Renal cortex interstitium (tissue), 11 donors: ENCODE measurements at regions not wholly inside any gene's neighbourhood (a gene's known extent, or its start where the extent isn't known, plus 50 kb on each side); places are given as distances from the start of the nearest gene placed in this dataset.

ENCODE experiments used
- DNase-seq, 11 donors: peaks; one replicate each; pipeline ENCODE4 v3.0.0-alpha.2; 2013; ENCODE audit warnings: low read depth in 9 of 11, low spot score in 4 of 11; ENCODE audit errors: extremely low read depth in 1 of 11

- DNase-seq: no peak
These were observed 70.7 kb upstream of the UBE2E1 start for GRCh38 chr3:23735062-23735461.

- DNase-seq: peak in 2 of 11 donors; percentile 52 to 54
These were observed 70.0 kb upstream of the UBE2E1 start for GRCh38 chr3:23735535-23736326.

- no peak for DNase-seq
These were observed 66.8 kb upstream of the UBE2E1 start for GRCh38 chr3:23738944-23739343.

DNA sequence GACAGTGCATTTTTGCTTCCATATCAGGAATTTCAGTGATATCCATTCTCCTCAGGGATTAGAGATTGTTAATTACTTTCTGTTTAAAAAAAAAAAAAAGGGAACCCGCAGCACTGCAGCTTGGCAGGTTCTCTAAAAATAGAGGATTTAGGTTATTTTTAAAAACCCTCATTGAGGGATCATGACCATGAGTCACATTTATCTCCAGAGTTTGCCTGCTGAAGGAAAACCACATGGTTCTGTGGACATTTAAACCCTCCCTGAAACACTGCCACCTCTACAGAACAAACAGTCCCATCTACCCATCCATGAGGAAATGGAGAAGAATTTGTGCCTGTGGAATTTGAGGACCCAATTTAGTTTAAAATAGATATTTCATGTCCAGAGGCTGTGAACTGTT is 66.2 kb upstream of the UBE2E1 start:
- no peak for DNase-seq

GRCh38 chr3:23740517-23740965 is 65.2 kb upstream of the UBE2E1 start:
- no peak for DNase-seq

GRCh38 chr3:23741036-23741706 is 64.6 kb upstream of the UBE2E1 start:
- DNase-seq: no peak

DNA sequence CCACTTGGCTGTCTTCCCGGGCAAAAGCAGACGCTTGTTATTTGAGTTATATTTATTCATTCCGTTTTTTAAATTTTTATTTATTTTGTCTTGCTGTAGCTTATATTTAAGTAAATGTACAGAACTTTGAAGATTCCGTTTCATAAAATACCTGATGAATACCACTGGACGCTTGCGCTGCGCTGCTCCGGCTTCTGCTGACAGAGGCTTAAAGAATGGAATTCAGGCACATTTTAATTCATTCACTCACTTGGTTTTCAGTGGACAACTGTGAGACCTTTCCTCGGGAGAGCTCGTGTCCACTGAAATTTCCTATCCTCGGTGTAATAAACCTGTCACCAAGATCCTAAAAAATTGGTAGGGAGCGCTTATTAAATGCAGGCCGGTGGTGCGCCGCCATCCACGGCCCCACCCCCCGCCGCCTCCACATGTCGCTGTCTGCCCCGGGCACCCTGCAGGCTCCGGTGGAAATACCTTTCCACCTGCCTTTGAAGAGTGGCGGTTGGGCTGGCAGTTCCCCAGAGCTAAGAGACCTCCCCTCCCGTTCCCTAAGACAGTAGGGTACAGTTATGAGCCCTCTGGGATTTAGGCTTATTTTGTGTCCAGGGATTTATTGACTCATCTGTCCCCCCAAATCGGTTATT is 62.5 kb upstream of the UBE2E1 start:
- no peak for DNase-seq

DNA sequence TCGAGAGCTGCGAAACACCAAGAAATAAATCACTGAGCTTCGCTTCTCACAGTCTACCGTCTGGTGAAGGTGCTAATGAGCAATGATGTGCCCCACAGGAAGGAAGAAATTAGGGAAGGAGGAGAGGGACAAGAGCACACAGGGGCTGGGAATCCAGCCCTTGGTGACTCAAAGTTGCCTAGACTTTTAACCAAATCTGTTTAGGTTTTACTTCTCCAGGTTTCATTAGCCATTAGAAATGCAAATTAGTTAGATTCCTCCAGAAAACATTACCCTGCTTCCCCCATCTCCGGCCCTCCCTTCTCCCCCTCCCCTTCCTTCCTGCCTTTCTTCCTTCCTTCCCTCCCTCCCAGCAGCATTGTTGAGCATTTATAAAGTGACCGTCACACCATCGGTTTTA is 59.3 kb upstream of the UBE2E1 start:
- no peak for DNase-seq

DNA sequence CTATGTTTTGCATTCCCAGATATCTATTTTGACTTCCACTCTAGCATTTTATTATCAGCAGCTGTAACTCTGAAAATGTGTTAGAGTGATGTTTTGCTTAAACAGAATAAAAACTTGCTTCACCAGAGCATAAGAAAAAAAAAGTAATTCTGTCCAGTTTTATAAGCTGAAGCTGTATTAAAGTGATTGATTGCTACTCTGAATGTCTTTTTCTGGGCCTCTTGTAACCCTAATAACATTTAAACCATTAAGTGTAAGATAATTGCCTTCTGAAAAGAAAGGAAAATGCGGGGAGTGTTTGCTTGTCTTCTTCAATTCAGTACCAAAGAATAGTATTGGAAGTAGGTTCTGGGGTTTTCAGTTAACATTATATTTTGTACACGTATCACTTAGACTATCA is 57.9 kb upstream of the UBE2E1 start:
- no peak for DNase-seq

DNA sequence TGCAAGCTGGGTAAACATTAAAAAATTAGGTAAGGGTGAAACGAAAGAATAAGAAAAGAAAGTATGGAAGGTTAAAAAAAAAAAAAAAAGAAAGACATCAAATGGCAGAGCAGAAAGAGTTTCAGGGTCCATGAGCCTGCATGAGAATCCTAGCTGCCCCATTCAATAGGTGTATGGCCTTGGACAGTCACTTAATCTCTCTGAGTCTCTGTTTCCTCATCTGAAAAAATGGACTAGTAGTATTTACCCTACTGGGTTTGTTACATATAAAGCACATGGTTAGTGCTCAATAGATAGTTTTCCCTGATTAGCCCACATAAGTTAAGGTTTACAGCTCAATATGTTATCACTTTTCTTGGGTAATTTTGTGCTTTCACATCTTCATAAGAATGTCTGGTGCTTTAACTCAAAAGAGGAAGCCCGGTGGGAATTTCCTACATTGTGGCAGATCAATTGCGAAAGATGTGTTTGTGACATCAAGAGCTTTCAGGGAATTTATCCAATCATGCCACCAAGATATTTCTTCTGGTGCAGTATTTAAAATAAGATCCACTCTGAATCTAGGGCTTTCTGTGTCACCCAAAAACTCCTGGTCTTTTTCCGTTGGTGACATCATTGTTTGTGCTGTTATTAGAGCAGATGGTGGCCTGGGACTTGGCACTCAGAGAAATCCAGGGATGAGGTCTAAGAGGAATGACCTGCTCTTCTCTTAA is 57.2 kb upstream of the UBE2E1 start:
- DNase-seq: no peak

- no peak for DNase-seq
These were observed 56.1 kb upstream of the UBE2E1 start for GRCh38 chr3:23749609-23750008.

DNA sequence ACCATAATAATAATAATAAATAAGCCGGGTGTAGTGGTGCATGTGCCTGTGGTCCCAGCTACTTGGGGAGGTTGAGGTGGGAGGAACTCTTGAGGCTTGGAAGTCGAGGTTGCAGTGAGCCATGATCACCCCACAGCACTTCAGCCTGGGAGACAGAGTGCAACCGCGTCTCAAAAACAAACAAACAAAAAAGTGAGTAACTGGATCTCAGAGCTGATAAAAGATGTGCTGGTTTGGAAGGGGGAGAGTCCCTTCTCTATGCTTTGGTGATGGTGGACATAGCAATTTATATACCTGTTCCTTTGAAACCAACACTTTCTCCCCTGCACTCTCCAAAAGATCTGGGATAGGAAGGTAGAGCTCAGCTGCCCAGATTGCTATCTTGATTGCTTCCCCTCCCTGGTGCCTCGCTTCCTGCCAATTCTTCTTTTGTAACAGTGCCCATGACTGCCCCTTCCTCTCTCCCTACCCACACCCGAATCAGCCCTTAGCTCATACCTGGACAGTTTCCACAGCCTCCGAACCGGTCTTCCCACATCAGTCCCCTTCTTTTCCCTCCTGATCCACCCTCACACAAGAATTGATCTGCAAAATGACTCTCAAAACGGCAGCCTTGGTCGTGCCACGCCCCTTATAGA is 55.1 kb upstream of the UBE2E1 start:
- DNase-seq: no peak

DNA sequence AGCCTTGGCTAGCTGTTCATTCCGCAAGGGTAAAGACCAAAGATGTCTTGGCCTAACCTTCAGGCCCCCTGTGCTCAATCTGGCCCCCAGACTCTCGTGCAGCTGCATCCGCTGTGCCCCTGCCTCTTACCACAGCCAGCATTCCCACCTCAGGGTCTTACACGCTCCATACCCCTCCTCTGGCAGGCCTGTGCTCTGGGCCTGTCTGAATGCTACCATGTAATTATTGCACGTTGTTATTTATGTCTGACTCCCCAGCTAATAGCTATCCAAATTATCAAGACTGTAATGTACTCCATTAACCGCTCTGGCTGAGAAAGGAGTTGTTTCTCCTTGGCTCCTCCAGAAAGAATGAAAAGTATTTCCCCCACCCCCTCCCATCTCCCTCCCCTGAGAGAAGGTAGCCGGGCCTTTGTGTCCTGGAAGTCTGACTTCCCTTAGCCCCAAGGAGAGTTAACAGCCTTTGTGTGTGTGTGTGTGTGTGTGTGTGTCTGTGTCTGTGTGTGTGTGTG is 54.5 kb upstream of the UBE2E1 start:
- peak in 1 of 11 donors; percentile 68 for DNase-seq

DNA sequence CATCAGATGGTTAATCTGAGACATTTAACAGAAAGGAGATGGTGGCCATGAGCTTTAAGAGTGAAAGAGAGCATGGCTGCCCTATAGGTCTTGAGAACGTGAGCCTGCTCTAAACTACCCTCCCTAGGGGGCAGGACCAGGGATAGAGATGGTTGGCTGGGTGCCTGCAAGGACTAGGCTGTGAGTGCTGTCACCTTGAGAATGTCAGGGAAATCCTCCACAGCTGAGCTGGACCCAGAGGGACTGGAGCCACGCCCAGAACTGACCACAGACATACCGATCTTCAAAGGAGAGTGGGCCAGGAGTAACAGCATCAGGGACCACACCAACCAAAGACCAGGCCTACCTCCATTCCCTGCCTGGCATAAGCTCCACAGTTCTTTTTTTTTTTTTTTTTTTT is 53.6 kb upstream of the UBE2E1 start:
- DNase-seq: no peak

DNA sequence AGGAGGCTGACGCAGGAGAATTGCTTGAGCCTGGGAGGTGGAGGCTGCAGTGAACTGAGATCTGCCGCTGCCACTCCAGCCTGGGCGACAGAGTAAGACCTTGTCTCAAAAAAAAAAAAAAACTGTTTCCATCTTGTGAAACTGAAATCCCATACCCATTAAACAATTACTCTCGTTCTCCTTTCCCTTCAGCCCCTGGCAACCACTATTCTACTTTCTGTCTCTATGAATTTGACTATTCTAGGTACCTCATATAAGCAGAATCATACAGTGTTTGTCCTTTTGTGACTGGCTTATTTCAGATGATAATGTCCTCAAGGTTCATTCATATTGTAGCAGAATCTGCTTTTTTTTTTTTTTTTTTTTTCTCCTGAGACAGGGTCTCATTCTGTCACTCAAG is 51.5 kb upstream of the UBE2E1 start:
- DNase-seq: no peak
